NCI-H2107 (cell line): ENCODE measurements at regions not wholly inside any gene's neighbourhood (a gene's known extent, or its start where the extent isn't known, plus 50 kb on each side); places are given as distances from the start of the nearest gene placed in this dataset.

ENCODE experiments used
- DNase-seq: peaks from one replicate; lab custom pipeline; 2025; lab: John Stamatoyannopoulos, UW

GRCh38 chr14:22415605-22415959 lies 173.4 kb downstream of the DAD1 start:
- no peak for DNase-seq

GRCh38 chr14:22414876-22415604 lies 174.0 kb downstream of the DAD1 start:
- no peak for DNase-seq

GRCh38 chr14:22412926-22413411 lies 176.1 kb downstream of the DAD1 start:
- no peak for DNase-seq

DNA sequence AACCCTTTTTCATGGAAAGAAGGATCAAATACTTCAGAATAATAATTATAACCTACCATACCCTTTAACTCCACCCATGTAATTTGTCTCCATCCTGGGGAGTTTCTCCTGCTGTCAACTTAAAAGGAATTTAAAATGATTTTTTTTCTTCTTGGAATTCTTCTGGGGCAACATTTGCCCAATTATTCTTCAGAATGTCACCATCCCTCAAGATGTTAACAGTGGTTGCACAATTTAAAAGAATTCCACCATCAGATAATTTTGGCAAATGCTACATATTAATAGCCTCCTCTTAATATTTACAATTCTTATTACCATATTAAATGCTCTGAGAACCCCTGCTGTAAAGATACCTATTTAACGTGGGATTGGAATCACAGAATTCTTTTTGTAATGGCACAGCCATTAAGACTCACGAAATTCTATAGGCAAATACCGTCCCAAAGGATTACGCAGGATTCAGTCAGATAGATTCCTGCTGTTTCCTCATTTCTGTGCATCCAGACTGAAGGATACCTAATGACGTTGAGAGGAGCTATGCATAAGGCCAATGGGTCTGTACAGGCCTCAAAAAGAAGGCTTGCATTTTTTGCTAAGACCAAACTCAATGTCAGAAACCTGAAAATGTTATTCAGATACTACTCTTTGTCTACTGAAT lies 177.5 kb downstream of the DAD1 start:
- no peak for DNase-seq

GRCh38 chr14:22410497-22410896 lies 178.5 kb downstream of the DAD1 start:
- no peak for DNase-seq

DNA sequence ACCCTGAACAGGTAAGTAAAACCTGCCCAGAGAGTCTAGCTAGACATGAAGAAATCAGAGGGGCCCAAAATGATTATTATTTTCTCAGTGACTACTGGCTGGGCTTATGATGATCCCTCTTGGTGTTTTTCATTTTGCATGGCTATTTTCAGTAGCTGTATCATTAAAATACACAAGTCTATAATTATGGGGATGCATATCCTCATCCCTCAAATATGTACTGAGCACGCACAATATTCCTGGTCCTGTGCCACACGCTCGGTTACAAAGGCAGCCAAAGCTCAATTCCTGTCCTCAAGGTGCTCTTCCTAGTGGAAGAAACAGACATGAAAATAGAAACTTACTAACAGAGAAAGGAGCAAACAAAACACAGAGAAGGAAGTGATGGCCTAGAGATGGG lies 180.0 kb downstream of the DAD1 start:
- no peak for DNase-seq

GRCh38 chr14:22408547-22408946 lies 180.5 kb downstream of the DAD1 start:
- DNase-seq = no peak

DNA sequence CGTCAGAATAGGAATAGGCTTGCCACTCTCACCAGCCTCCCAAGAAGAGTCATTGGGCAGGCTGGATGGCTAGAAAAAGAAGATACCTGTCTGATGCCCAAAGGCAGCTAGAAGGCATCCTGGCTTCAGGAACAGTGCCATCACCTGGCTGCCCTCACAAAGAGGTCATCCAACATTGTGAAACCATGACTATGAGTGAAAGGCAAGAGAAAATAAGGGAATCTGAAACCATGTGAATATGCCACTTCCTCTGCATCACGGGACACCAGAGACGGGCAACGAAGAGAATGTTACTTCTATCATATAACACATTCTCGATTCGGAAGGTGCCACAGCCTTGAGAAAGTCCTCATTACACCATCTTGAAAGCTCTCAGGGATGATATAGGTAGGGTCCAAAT lies 182.0 kb downstream of the DAD1 start:
- DNase-seq = no peak

GRCh38 chr14:22405201-22405600 lies 183.8 kb downstream of the DAD1 start:
- DNase-seq = no peak

GRCh38 chr14:22403296-22403695 lies 185.7 kb downstream of the DAD1 start:
- no peak for DNase-seq

- no peak for DNase-seq
Measured at GRCh38 chr14:22400655-22401259, 188.3 kb downstream of the DAD1 start.

DNA sequence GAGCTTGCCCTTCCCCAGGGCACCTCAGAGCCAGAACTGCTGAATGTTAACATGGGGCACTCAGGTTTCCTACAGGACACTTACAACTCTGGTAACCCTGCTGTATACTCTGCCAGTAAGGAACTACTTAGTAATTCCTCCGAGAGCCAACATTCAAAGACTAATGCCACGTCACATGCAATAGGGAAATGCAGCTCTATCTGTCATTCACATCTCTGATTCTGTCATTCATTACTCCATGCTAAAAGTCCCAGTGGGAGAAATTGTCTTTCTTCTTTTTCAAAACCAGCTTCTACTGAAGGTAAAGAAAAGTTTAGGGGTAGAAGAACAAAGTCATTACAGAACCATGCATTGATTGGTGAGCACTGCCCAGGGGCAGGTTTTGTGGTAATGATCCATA lies 189.2 kb downstream of the DAD1 start:
- DNase-seq = no peak

DNA sequence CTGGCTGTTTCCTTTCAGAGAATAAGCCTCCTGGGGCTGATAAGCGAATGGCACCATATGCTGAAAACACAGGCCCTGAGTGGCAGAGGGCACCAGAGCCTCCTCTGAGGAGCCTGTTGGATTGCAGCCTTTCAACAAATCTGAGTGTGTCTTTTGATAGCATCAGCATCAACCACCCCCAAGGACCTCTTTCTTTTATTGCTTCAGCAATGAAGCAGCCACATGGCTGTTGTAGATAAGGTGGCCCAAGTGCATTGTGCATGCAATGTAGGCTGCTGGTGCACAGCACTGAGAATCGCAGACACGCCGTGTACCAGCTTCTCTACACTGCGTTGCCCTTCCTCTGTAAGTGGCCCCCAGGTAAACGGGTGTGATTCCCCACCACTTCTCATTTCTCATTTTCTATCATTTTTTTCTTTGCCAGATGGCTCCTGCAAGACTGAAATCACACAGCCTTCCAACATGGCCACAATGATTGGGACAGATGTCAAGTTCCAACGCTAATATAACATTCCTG lies 191.7 kb downstream of the DAD1 start:
- no peak for DNase-seq

DNA sequence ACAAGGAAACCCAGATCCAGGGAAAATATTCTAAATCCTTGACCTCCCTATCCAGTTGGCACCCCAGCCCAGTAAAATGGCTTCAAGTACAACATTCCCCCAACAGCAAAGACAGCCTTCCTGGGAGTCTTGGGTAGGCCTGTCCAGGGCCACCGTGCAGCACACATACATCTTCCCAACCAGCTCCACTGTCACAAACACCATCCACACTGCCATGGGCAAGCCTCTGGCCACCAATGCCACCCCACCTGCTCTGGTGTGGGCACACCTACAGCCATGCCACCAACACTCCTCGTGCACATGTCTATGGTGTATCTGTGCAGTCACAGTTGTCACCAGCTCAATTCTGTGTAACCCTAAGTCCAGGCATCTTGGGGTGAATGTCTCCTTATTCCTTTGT lies 193.2 kb downstream of the DAD1 start:
- no peak for DNase-seq

- DNase-seq = no peak
Measured at GRCh38 chr14:22394616-22395015, 194.4 kb downstream of the DAD1 start.

- DNase-seq = no peak
Measured at GRCh38 chr14:22393796-22394195, 195.2 kb downstream of the DAD1 start.

GRCh38 chr14:22391908-22392565 lies 197.0 kb downstream of the DAD1 start:
- DNase-seq = no peak

GRCh38 chr14:22390824-22391461 lies 198.1 kb downstream of the DAD1 start:
- DNase-seq = no peak

GRCh38 chr14:22390195-22390594 lies 198.8 kb downstream of the DAD1 start:
- no peak for DNase-seq

DNA sequence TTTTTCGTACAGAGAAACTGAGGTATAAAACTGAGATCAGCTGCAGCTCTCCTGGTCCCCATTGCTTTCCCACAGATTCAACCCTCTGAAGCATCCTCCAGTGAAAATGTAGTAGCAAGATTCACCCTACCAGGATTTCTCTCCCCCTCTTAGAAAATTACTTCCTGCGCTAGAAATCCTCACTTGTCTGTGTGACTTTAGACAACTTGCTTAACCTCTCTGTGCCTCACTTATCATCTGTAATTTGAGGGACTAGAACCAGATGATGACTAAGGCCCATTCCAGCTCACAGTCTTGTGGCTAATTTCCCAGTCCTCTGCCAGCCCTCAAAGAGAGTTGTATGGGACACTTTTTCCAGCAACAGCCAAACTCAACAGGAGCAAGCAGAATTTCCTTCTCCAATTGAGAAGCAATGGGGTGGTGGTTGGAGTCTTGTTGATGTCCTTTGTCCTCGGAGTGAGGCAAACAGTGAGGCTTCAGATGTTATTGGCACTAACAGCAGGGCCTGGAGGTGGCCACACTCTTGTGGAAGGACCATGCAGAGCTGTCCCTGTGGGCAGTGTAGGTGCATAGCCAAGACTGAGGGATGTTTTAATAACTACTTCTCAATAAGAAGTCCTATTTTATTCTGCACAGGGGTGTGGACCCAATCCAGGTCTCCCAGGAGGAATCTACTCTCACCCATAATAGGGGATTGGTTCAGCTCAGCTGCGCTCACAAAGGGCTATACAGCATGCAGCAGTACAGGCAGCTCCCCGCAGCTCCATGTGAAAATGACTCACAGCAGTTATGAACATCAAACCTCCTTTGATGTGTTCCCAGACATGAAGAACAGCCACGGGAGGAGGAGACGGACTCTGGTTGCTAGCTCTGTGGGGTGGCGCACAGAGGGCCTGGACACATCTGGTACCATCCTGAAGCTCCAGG lies 200.1 kb downstream of the DAD1 start:
- no peak for DNase-seq

- DNase-seq = no peak
Measured at GRCh38 chr14:22387776-22388241, 201.2 kb downstream of the DAD1 start.
